NCI-H2171 treated with DMSO at 0.1 percent for 48 hours (cell line): ENCODE measurements at regions not wholly inside any gene's neighbourhood (a gene's known extent, or its start where the extent isn't known, plus 50 kb on each side); places are given as distances from the start of the nearest gene placed in this dataset.
"Not testable (repeated sequence)": the region's sequence is repeated elsewhere in the genome, so short reads cannot be mapped to it uniquely, and the experiment has no call there.

Experiments used
- DNase-seq: peaks from one replicate; lab custom pipeline; 2025; lab: John Stamatoyannopoulos, UW

GRCh38 chr18:10353791-10354190 is 100.6 kb upstream of the APCDD1 start:
- peak; percentile 44 for DNase-seq

- DNase-seq: no peak
Measured at GRCh38 chr18:10354241-10354811, 100.1 kb upstream of the APCDD1 start.

DNA sequence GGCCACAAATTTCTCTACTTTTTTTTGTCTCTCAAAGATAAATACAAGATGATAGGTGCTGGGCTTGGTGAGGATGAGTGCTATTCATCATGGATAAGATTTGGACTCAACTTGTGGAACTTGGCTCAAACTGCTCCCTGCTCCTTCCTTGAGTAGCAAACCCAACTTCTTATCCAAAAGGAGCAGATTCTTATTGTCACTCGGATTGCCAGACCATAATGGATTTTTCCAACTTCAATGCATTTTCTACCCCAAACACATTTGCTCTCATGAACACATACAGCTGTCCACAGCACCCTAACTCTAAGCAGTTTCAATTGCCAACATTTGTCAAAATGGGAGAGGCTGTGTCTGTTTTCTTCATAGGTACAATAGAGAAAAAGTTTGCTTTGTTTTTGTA is 99.5 kb upstream of the APCDD1 start:
- DNase-seq: no peak

DNA sequence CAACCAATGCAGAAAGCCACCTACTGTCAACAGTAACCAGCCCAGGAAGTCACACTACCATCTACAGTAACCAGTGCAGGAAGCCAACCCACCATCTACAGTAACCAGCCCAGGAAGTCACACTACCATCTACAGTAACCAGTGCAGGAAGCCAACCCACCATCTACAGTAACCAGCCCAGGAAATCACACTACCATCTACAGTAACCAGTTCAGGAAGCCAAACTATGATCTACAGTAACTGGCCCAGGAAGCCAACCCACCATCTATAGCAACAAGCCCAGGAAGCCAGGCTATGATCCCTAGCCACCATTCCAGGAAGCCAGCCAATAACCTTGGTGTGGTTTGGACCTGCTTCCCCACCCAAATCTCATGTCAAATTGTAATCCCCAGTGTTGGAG is 97.4 kb upstream of the APCDD1 start:
- not testable (repeated sequence) for DNase-seq

- no peak for DNase-seq
Measured at GRCh38 chr18:10361660-10362059, 92.8 kb upstream of the APCDD1 start.

DNA sequence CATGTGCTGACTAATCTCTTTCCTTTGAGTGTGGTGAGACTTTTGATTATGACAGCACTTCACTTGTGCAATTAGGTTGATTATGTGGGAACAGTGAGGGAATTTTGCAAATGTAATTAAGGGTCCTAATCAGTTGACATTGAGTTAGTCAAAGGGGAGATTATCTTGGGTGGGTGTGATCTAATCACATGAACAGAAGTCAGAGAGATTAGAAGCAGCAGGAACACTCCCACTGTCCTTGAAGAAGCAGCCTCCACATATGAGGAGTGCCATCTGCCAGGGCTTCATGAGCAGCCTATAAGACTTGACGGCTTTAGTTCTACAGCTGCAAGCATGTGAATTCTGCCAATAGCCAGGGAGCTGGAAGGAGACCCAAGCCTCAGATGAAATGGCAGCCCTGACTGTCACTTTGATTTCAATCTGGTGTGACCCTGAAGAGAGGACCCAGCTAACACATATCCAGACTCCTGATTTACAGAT is 89.4 kb upstream of the APCDD1 start:
- peak; percentile 63 for DNase-seq

- DNase-seq: peak; percentile 25
Measured at GRCh38 chr18:10365901-10366300, 88.5 kb upstream of the APCDD1 start.

GRCh38 chr18:10367836-10368235 is 86.6 kb upstream of the APCDD1 start:
- no peak for DNase-seq

DNA sequence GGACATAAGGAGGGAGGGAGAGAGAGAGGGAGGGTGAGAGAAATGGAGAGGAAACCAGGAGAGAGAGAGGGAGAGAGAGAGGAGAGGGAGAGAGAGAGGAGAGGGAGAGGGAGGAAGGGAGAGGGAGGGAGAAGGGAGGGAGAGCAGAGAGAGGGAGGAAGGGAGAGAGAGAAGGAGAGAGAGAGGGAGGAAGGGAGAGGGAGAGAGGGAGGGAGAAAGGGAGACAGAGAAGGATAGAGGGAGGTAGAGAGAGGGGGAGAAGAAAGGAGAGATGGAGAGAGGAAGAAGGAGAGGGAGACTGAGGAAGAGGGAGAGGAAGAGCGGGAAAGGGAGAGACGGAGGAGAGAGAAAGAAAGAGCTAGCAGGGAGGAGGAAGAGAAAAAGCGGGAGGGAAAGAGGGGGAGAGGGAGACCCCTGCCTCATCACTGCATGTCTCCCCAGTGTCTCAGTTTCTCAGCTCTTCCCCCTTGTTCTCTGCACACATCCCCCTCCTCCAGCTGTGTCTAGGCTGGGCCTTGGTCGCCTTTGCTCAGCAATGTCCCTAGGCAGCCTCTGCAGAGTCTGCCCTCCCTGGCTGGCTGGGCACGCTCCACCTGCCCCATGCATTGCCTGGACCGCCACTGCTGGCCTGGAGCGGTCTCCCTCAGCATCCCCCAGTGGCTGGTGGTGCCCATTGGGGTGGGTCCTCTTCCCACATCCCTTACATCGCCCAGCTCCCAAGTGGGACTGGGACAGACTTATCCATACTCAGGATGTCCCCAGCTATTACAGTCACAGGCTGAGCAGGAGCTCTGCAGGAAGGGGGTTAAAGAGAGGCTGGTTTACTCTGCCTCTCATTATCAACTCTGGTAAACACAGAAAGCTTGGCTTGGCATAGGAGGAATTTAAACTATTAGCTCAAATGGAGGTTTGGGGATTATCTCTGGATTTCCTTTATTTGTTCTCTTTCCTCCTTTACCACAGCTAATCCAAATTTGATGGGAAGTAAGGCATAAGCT is 85.7 kb upstream of the APCDD1 start:
- no peak for DNase-seq

GRCh38 chr18:10370716-10371115 is 83.7 kb upstream of the APCDD1 start:
- no peak for DNase-seq

DNA sequence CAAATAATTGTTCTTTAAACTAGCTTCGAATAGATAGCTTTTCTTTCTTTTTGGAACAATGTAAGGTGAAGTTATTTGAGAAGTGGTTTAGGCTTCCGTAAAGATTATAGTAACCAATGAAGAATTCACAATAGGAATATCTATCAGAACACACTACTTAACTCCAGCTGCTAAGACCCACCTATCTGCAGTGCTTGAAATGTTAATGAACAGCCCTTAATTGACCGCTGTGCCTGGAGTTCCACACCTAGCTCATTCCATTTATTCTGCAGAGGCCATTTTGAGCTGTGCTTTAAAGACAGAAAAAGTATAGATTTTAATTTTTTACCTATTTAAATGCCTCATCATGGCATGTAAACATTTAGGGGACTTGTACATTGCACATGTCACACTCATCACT is 83.3 kb upstream of the APCDD1 start:
- DNase-seq: no peak

GRCh38 chr18:10374195-10374594 is 80.2 kb upstream of the APCDD1 start:
- DNase-seq: no peak

- no peak for DNase-seq
Measured at GRCh38 chr18:10374636-10375293, 79.7 kb upstream of the APCDD1 start.

DNA sequence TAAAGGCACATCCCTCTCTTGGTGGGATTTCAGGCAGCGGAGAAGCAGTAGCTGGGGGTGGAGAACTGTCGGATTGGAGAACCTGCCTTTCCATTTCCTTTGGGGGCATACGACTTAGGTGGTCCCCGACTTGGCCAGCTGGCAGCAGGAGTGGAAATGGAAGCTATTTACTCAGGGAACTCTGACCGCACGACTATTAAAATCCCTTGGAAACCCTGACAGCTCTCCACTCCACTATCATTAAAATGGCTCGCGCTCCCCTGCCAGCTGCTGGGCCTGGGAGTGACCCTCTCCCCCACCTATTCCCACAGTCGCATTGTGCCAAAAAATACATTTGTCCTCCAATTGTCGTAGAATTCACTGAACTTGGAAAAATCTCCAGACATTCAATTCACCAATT is 77.7 kb upstream of the APCDD1 start:
- no peak for DNase-seq

DNA sequence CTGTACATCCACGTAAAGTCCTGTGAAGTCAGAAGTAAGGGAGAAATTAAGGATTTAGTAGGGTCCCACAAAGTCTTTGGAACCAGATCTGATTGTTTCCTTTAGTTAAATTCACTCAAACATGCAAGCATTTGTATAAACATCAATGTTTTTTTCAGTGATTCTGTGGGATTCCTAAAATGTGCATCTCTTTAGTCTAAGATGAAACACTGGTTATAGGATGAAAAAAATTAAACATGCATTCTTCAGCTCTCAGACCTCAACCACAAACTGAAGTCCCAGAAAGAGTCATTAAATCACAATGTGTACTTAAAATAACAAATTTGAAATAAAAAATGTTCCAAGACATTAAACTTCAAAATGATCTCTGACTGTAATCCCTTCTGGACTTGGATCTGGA is 76.5 kb upstream of the APCDD1 start:
- DNase-seq: no peak

GRCh38 chr18:10378688-10379420 is 75.6 kb upstream of the APCDD1 start:
- DNase-seq: no peak

GRCh38 chr18:10379522-10379921 is 74.9 kb upstream of the APCDD1 start:
- no peak for DNase-seq

- no peak for DNase-seq
Measured at GRCh38 chr18:10381516-10381915, 72.9 kb upstream of the APCDD1 start.

- peak; percentile 84 for DNase-seq
Measured at GRCh38 chr18:10381951-10382350, 72.5 kb upstream of the APCDD1 start.

- no peak for DNase-seq
Measured at GRCh38 chr18:10386049-10386448, 68.4 kb upstream of the APCDD1 start.

DNA sequence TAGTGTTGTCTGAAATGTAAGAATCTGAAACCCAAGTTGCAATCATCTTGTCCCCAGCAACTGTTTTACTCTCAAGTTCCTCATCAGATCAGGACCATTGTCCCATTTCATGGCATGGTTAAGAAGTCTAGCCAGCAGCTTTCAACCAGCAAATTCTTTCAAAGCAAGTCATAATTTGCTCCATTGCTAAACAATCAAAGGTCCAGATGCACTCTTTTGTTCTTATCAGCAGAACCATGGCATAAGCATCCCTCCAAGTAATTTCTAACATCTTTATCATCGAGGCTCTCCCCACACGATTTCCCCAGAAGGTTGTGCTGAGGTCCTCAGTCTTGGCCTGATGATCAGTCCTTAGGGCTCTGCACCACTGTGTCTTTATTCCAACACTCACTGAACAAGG is 67.5 kb upstream of the APCDD1 start:
- no peak for DNase-seq

DNA sequence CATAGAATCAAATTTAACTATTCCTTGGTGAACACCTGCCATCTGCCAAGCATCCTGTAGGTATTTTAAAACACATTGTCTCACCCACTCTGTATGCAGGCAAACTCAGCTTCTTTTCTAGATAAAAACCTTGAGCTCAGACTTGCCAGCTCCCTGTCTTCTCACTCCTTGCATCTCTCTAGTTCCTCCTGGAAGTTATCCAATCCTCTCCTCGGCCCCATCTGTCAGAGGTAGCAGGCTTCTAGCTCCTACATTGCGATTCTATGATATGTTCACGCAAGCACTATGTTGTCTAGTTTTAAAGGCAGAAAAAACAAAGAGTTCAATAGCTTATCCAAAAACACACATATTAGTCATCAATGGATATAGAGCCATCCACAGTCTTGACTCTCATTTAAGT is 67.0 kb upstream of the APCDD1 start:
- peak; percentile 87 for DNase-seq
